ENCODE measurements at regions not wholly inside any gene's neighbourhood (a gene's known extent, or its start where the extent isn't known, plus 50 kb on each side); places are given as distances from the start of the nearest gene placed in this dataset.
"Not testable (repeated sequence)": the region's sequence is repeated elsewhere in the genome, so short reads cannot be mapped to it uniquely, and the experiment has no call there.

DNA sequence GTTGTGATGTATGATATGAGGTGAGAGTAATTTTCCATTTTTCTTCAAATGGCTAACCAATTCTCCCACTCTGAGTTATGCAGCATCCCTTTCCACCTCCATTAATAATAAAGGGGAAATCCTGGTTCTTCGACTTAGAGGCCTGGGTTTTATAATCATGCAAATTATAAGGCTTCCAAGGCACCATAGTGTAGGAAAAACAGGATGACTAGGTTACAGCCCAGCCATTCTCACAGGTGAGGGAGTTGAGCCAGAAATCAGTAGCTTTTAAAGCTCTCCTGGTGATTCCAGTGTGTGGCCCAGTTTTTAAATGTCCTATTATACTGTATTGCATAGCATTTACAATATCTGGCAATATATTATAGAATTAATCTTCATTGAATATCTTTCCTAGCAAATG lies 203.1 kb downstream of the ARHGEF9 start:
- DNase-seq (ENCODE audit: low spot score): no peak

DNA sequence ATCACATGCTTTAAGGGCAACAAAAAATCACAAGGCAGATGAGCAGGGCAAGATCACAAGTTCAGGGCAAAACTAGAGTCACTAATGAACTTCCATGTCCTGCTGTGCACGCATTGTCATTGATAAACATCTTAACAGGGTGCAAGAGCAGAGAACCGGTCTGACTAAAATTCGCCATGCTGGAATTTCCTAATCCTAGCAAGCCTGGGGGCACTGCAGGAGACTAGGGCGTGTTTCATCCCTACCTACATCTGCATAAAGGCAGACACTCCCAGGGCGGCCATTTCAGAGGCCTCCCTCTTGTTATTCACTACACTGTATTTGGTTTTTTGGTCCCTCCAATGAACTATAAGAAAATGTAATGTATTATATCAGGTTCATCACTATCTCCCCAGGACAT lies 203.6 kb downstream of the ARHGEF9 start:
- DNase-seq (ENCODE audit: low spot score): no peak

DNA sequence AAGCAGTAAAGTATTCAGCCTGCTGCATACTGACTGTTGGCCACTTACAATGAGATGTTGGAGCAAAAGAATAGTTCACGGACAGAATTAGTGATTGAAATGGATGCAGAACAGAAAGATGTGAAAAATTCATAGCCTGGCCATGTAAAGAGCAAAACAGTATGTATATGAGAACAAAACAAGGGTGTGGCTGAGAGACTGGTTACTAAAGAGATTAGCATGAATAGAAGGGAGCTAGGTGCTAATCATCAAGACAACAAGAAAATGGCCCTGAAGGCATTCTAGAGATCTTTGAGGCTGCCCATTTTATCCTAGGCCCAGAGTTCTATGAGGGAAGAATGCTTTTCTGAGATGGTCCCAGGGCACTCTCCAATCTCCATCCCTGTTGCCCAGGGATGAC lies 208.5 kb downstream of the ARHGEF9 start:
- DNase-seq (ENCODE audit: low spot score): no peak

DNA sequence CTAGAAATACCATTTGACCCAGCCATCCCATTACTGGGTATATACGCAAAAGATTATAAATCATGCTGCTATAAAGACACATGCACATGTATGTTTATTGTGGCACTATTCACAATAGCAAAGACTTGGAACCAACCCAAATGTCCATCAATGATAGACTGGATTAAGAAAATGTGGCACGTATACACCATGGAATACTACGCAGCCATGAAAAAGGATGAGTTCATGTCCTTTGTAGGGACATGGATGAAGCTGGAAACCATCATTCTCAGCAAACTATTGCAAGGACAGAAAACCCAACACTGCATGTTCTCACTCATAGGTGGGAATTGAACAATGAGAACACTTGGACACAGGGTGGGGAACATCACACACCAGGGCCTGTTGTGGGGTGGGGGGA lies 209.3 kb downstream of the ARHGEF9 start:
- not testable (repeated sequence) for DNase-seq (ENCODE audit: low spot score)

DNA sequence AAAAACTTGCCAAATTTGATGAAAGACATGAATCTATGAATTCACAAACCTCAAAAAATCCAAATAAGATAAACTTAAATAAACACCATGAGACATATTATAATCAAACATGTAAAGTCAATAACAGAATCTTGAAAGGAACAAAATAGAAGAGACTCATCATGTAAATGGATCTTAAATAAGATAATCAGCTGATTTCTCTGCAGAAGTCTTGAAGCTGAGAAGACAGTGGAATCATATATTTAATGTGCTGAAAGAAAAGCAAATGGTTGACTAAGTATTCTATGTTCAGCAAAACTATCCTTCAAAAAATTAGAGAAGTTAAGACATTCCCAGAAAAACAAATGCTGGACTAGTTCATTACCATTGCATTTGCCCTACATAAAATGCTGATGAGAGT lies 215.7 kb upstream of the SPIN4 start:
- no peak for DNase-seq (ENCODE audit: low spot score)

DNA sequence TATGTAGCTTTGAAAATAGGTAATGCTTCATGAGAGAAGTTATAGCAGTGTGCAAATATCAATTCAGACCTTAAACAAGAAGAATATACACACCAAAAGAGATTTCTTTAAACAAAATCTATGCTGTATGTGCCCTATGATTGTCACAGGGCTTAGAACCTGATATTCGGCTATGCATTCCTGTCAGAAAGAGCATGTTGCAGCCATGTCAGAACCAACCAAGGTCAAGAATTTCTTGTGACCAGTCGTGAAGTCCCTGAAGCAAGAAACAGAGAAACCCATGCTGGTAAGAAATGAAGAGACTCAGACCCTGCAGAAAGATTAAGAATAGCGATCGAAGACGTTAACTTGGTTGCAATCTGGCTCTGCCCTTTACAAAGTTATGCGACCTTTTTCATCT lies 210.3 kb upstream of the SPIN4 start:
- DNase-seq (ENCODE audit: low spot score): no peak

DNA sequence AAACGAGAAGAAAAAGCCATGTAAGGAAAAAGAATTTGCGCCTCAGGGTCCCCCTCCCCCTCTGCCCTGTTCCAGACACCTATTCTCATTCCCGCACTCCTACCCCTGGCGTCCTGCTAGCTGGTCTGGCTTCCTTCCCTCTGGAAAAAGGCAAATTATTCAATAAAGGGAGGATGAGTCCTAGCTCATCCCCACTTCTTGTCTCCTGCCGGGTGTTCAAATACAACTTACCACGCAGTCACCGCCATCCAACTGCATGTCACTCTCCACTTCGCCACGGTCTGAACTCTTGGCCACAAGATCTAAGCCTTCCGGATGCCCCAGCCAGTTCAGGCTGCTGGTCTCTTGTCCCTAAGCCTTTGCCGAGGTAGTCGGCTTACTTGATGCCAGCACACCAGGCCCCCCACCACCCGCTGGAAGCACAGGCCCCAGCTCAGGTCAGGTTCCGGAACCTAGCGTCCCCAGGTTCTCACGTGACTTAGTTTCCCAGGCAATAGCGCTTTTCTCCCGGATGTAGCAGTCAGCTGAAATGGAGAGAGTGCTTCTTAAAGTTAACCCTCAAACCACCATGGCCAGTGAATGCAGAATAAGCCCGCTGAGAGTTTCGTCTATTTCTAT lies 209.6 kb upstream of the SPIN4 start:
- DNase-seq (ENCODE audit: low spot score): peak; percentile 61

DNA sequence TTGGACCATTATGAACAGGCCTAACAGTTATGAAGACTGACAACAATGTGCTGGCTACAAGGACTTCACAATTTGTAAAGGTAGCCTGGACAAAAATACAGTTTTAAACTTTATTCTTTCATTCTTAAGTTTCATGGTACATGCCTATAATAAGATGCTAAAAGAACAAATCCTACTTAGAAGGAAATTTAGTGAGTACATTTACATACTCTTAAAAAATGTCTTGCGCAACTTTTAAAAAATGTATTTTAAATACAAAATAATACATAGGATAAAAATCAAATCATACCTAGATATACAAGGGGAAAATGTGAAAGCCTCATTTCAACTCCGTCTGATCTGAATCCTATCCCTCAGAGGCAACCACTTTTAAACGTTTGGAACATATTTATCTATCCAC lies 200.7 kb upstream of the SPIN4 start:
- DNase-seq (ENCODE audit: low spot score): no peak

DNA sequence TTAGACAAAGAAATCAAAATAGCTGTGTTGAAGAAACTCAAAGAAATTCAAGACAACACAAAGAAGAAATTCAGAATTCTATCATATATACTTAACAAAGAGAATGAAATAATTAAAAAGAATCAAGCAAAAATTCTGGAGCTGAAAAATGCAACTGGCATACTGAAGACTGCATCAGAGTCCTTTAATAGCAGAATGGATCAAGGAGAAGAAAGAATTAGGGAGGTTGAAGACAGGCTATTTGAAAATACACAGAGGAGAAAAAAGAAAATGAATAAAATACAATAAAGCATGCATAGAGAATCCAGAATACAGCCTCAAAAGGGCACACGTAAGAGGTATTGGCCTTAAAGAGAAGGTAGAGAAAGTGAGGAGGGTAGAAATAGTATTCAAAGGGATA lies 179.5 kb upstream of the SPIN4 start:
- DNase-seq (ENCODE audit: low spot score): no peak

DNA sequence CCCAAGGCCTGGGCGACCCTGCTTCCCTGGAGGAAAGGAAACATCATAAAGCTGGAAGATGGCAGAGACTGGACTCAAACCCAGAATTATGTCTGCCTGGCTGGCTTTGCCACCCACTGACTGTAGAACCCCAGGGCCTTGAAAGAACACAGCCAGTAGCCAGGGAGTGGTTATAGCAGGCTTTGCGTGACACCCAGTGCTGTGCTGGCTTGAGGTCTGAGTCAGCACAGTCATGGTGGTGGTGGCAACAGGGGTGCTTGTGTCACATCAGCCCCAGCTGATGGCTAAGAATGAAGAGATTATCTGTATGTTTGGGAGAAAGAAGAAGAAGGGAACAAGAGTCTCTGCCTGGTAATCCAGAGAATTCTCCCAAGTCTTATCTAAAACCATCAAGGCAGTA lies 178.8 kb upstream of the SPIN4 start:
- DNase-seq (ENCODE audit: low spot score): no peak

DNA sequence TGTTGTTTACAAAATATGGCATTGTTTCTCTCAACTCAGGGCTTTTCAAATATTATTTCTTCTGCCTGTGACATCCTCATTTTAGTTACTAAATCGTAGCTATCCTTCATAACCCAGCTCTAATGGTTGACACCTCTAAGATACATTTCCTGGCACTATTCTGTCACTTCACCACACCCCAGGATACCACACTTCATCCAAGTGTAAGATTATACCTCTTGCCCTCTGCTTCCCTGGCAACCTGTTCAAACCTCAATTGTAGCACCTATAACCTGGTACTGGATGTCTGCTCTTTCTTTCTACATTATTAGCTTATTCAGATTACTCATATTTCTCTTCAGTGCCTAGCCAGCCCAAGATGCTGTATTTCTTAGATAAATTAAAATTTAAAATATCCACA lies 175.7 kb upstream of the SPIN4 start:
- DNase-seq (ENCODE audit: low spot score): no peak

DNA sequence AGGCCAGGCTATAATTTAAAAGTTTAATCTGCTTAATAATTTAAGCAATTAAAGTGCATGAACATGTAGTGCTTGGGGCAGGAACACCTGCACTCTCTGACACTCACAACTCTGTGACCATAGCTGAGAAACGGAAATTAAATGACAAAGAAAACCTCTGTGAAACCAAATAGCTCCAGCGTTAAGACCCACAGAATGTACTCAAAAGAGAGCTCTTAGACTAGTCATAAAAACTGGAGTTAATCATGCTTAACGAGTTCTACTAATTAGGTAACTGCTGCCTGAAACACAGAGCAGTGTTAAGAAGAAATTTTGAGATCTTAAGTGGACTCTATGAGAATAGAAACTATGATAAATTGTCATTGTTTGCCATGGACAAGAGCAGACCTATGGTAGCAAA lies 174.4 kb upstream of the SPIN4 start:
- DNase-seq (ENCODE audit: low spot score): no peak

DNA sequence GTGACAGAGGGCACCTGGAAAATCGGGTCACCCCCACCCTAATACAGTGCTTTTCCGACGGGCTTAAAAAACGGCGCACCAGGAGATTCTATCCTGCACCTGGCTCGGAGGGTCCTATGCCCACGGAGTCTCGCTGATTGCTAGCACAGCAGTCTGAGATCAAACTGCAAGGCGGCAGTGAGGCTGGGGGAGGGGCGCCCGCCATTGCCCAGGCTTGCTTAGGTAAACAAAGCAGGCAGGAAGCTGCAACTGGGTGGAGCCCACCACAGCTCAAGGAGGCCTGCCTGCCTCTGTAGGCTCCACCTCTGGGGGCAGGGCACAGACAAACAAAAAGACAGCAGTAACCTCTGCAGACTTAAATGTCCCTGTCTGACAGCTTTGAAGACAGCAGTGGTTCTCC lies 168.2 kb upstream of the SPIN4 start:
- not testable (repeated sequence) for DNase-seq (ENCODE audit: low spot score)

DNA sequence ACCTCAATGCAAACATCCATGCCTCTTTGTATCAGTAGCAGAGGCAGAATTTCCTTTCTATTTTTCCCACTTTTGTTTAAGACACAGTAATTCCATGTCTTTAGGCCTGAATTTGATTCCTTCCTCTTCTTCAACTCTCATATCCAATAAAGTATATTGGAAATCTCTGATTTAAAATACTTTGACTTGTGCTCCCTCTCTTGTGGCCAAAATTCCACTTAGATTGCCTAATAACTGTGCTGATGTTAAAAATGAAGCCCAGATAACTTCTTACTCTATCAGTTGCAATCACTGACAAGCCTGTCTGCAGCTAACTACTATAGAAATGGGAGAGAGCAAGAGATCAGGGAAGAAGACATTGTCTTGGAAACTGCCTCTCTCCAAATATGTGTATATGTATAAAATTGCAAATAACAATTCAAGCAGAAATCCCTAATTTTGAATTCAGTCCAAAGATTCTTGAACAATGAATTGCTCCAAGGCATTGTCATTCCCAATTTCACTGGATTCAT lies 163.5 kb upstream of the SPIN4 start:
- no peak for DNase-seq (ENCODE audit: low spot score)

DNA sequence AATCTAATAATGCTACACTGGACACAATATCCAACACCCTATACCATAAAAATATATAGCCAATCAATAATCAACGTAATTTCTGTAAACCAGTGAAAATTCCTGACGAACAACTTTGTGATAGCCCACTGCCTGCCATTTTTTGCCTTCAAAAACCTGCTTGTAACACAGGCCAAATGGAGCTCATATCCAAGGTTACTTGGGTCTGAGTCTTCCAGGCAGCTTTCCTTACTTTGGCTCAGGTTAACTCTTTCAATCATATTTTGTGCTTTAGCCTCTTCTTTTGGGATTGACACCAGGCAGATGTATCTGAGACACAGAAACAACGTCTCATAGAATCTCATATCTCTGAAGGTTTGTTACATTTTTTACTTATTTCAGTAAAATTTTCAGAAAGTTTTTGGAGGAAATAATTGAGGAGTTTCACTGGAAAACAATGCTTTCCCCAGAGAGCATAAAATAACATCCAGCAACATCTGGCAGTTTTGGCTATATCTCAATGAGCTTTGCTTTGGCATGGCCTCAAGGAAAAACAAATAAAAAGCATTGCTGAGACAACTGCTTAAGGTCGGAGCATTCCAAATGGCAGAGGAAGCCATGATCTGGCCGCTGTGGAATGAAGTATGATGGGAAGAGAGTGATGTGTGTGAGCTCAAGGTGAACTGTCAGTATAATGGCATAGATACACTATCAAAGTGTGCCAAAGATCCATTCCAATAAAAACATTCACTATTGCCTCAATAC lies 162.9 kb upstream of the SPIN4 start:
- no peak for DNase-seq (ENCODE audit: low spot score)

DNA sequence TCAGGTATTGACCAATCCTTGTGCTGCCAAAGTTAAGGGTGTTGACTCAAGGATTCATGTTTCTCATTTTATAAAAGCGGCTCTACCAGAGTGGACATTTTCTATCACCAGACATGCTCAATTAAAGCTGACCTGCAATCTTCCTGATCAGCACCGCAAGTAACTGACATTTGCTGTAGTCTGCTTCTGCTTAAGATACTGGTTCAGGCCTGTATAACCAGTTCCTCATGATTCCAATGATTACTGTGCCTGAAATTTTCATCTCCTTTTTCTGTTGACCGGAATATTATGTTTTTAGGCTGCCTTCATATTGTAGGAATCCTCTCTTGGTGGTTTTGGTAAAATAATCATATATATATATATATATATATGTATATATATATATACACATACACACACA lies 160.2 kb upstream of the SPIN4 start:
- DNase-seq (ENCODE audit: low spot score): no peak

DNA sequence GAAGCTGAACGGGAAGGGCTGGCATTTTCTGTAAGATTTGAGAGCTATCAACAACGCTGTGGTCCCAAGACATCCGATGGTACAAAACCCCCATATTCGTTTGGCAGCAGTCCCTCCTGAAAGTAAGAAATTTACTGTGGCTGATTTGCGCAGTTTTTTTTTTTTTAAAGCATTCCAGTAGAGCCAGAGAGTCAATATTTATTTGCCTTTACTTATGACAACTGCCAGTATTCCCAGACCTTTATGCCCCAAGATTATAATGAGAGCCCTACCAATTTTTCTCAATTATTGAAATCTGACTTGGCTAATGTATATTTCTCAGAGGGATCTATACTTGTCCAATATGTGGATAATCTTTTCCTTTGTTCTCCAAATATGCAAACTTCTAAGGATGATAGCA lies 157.5 kb upstream of the SPIN4 start:
- DNase-seq (ENCODE audit: low spot score): no peak

DNA sequence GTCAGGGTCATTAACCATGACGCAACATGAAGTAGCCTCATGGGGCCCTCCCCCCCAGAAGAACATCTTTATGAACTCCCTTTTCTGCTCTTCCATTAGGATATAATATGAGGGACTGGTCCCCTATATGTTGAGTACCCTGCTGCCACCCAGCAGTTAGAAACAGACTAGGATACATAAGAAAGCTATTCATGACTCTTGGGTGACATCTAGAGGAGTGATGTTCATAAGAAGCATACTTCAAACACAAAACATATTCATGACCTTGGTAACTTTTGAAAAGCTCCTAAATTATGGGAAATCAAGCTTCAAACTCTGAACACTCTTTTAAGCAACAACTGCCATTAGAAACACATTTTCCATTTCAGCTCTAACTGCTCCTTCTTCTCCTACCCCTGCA lies 155.2 kb upstream of the SPIN4 start:
- peak; percentile 35 for DNase-seq (ENCODE audit: low spot score)

DNA sequence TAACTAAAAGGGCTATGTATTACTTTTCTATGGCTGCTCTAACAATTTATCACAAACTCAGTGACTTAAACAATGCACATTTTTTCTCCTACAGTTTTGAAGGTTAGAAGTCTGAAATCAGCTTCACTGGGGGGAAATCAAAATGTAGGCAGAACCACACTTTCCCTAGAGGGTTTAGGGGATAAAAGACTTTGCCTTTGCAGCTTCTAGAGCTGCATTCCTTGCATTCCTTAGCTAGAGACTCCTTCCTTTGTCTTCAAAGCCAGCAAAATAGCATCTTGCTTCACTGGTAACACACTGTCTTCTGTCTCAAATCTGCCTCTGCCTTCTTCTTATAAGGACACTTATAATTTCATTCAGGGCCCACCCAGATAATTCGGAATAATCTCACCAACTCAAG lies 152.4 kb upstream of the SPIN4 start:
- no peak for DNase-seq (ENCODE audit: low spot score)

DNA sequence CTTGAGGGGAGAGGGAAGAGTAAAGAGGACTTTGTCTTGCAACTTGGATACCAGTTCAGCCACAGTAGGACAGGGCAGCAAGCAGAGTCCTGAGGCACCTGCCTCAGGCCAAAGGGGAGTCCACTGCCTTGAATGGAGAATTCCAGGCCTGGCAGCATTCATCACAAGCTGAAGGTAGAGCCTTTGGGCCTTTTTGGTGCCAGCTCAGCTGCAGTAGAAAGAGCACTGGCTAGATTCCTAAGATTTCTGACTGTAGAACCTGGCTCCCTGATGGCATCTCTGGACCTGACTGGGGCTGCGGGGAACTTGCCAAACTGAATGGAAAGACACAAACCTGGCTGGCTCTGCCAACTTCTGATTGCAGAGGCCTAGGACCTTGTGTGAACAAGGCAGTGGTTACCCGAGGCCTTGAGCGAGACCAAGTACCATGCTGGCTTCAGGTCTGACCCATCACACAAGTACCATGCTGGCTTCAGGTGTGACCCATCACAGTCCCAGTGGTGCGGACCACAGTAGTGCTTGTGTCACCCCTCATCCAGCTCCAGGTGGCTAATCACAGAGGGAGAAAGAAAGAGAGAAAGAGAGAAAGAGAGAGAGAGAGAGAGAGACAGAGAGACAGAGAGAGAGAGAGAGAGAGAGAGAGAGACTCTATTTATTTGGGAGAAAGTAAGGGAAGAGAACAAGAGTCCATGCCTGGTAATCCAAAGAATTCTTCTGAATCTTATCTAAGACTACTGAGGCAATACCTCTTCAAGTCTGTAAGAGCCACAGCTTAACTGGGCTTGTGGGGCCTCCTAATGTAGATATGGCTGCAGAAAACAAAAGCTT lies 137.6 kb upstream of the SPIN4 start:
- no peak for DNase-seq (ENCODE audit: low spot score)

DNA sequence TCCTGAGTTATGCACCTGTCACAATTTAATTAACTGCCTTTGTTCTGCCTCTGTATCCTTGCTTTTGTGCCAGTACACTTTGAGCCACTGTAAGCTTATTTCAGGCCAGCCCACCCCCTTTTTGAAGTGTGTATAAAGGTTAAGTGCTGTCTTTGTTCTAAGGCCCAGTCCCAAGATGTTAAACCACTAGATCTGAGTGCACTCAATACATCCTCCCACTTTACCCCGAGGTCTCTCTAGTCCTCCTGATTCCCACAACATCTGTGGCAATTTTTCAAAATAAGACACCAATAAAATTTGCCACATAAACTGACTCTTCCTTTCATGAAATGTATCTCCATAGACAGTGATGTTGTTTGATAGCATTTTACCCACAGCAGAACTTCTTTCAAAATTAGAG lies 124.1 kb upstream of the SPIN4 start:
- no peak for DNase-seq (ENCODE audit: low spot score)

DNA sequence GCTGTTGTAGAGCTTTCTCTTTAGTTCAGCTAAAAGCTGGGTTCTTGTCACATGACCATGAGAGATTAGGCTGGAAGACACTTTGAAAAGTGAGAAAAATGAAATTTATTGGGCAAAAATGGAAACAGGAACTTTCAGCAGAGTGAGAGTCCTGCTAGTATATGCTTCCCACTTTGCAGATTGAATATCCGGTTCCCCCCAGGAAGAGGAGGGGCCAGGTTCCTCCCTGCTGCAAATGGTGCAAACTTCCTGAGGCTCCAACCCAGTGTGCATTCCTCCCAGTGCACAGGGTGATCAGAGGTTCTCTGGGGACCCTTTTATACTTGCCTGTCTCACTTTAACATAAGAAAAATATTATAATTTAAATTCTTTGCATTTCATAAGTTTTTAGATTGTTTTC lies 119.9 kb upstream of the SPIN4 start:
- DNase-seq (ENCODE audit: low spot score): no peak

DNA sequence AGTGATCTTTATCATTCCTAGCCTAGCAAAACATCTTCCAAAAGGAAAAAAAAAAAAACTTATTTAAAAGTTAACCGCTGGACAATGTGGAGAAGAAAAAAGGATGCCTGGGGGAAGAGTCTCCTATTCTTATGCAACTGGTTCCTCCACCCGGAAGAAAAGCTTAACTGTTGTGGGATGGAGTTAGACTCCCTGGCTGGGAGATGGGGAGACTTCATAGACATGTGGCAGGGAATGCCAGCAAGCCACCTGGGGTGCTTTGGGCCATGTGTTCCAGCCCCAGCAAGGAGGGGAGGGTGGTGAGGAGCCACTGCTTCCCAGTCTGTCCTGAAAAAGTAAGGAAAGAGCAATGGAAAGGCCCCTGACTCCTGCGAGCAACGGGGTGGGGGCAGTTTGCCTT lies 119.4 kb upstream of the SPIN4 start:
- no peak for DNase-seq (ENCODE audit: low spot score)
